Endothelial cell (in vitro differentiated cells): ENCODE measurements at regions not wholly inside any gene's neighbourhood (a gene's known extent, or its start where the extent isn't known, plus 50 kb on each side); places are given as distances from the start of the nearest gene placed in this dataset.

ENCODE experiments used
- DNase-seq: peaks from one replicate; pipeline ENCODE4 v3.0.0; 2021; ENCODE audit warnings: low spot score
- H3K27ac Mint-ChIP-seq: one replicate; pipeline ENCODE4 v1.8.0; 2021; ENCODE audit warnings: mixed read lengths, inconsistent platforms; ENCODE audit not compliant: unreplicated experiment
- H3K27me3 Mint-ChIP-seq: one replicate; pipeline ENCODE4 v1.8.0; 2021; ENCODE audit warnings: mild to moderate bottlenecking, moderate library complexity, mixed read lengths, inconsistent platforms; ENCODE audit not compliant: unreplicated experiment
- H3K36me3 Mint-ChIP-seq: one replicate; pipeline ENCODE4 v1.8.0; 2021; ENCODE audit warnings: mild to moderate bottlenecking, low read depth, mixed read lengths, inconsistent platforms; ENCODE audit not compliant: unreplicated experiment
- H3K4me1 Mint-ChIP-seq: one replicate; pipeline ENCODE4 v1.8.0; 2021; ENCODE audit warnings: mild to moderate bottlenecking, mixed read lengths, inconsistent platforms; ENCODE audit not compliant: unreplicated experiment
- H3K4me3 Mint-ChIP-seq: one replicate; pipeline ENCODE4 v1.8.0; 2021; ENCODE audit warnings: mild to moderate bottlenecking, mixed read lengths, inconsistent platforms; ENCODE audit not compliant: unreplicated experiment
- H3K9me3 Mint-ChIP-seq: one replicate; pipeline ENCODE4 v1.8.0; 2021; ENCODE audit warnings: mixed read lengths, inconsistent platforms; ENCODE audit not compliant: unreplicated experiment
- TF ChIP-seq, protein P1 (sequence below): fragments of 200-600 bp; sonication (generic); IDR thresholded peaks from one replicate; pipeline ENCODE4 v1.5.0; 2021; ENCODE audit warnings: antibody characterized with exemption; ENCODE audit not compliant: unreplicated experiment

DNA sequence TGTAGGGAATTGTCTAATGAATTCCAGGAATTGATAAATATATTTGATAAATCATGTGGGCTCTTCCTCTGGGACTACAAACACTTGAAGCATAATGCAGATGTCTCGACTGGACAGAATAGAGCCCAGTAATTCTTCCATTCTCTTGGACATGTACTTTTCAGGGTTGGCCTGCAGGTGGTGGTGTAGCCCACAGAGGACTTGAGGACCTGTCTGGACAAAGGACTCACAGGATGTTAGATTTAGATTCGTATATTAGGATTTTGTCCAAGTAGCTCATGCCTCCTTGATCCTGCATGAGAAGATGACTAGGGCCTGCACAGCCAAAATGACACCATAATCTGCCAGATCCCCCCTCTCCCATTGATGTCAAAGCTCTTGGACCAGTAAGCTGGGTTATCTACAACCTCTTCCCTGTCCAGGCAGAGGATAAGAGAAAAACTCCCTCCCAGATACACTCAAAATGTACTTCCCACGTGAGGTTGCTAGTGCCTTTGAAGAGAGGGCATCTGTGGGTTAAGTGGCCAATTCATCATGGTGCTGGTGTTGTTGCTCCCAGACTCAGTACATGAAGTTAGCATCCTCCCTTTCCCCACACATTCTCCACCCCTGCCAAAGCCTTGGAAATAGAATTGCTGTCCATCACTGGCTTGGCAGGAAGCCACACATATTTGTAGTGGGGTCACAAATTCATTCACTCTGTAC lies 88.6 kb upstream of the ZNF280D start:
- peak; percentile 58 for DNase-seq
- no peaks in the 10 kb centered on the region for H3K36me3 Mint-ChIP-seq
- H3K27me3 Mint-ChIP-seq: peaks cover 2% of the 10 kb centered on the region
- H3K27ac Mint-ChIP-seq: no peak overlapping the region
- H3K4me1 Mint-ChIP-seq: no peaks in the 10 kb centered on the region
- H3K4me3 Mint-ChIP-seq: no peak overlapping the region
- no peaks in the 10 kb centered on the region for H3K9me3 Mint-ChIP-seq
- TF ChIP-seq, protein P1, sequence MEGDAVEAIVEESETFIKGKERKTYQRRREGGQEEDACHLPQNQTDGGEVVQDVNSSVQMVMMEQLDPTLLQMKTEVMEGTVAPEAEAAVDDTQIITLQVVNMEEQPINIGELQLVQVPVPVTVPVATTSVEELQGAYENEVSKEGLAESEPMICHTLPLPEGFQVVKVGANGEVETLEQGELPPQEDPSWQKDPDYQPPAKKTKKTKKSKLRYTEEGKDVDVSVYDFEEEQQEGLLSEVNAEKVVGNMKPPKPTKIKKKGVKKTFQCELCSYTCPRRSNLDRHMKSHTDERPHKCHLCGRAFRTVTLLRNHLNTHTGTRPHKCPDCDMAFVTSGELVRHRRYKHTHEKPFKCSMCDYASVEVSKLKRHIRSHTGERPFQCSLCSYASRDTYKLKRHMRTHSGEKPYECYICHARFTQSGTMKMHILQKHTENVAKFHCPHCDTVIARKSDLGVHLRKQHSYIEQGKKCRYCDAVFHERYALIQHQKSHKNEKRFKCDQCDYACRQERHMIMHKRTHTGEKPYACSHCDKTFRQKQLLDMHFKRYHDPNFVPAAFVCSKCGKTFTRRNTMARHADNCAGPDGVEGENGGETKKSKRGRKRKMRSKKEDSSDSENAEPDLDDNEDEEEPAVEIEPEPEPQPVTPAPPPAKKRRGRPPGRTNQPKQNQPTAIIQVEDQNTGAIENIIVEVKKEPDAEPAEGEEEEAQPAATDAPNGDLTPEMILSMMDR: peak; percentile 58

DNA sequence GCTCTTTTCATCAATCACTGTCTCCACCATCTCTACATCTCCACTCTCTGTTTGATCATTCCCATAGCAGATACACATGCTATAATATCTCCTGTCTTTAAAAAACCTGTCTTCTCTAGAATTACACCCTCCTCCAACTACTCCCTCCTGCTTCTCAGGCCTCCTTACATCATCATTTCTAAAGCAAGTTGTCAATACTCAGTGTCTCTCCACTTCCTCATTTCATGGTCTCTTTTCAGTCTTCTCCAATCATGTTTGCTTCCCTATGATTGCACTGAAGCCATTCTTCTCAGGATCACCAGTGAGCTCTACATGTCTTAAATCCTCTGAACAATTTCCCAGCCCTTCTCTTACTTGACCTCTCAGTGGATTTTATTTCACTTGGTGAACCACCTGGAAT lies 87.0 kb upstream of the ZNF280D start:
- Mint-ChIP-seq H3K4me3 (no peak overlapping the region), H3K27me3 (peaks cover 2% of the 10 kb centered on the region), H3K9me3 (no peaks in the 10 kb centered on the region), H3K27ac (no peak overlapping the region), H3K4me1 (no peaks in the 10 kb centered on the region), H3K36me3 (no peaks in the 10 kb centered on the region)
- TF ChIP-seq, protein P1: no peak
- DNase-seq: no peak

DNA sequence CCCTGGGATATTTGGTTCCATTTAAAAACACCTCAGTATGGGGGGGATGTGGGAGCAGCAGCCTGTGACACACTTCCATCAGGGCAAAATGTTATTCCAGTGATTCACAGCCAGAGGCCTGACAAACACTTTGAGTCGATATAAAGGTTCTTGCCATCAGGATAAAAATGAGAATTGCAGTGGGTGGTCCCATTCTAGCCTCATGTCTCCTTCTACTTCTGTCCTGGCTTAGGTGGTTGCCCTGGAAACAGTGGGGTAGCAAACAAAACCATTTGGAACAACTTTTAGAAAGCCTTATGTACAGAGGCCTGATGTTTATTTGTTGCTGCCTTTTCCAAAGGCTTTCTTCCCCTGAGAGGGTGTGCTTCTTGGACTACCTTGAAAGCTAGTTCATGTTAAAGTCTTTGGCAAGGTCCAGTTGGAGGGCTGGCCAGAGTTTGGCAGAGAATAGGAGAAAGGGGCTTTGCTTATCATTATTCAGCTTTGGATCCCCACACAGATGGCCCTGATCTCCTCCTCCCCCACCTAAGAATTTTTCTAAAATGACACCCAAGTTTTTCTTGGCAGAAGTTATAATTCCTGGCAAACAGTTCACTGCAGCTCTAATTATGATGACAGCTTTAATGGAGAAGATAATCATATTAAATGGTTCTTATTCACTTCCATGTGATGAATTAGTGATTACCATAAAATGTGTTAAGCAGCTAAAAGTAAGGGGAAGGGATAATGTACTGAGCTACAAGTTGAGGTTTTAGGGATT lies 84.2 kb upstream of the ZNF280D start:
- peaks cover 3% of the 10 kb centered on the region for H3K27me3 Mint-ChIP-seq
- no peaks in the 10 kb centered on the region for H3K4me1 Mint-ChIP-seq
- no peak for DNase-seq
- H3K27ac Mint-ChIP-seq: no peak overlapping the region
- TF ChIP-seq, protein P1: no peak
- no peaks in the 10 kb centered on the region for H3K36me3 Mint-ChIP-seq
- no peaks in the 10 kb centered on the region for H3K9me3 Mint-ChIP-seq
- H3K4me3 Mint-ChIP-seq: no peak overlapping the region

DNA sequence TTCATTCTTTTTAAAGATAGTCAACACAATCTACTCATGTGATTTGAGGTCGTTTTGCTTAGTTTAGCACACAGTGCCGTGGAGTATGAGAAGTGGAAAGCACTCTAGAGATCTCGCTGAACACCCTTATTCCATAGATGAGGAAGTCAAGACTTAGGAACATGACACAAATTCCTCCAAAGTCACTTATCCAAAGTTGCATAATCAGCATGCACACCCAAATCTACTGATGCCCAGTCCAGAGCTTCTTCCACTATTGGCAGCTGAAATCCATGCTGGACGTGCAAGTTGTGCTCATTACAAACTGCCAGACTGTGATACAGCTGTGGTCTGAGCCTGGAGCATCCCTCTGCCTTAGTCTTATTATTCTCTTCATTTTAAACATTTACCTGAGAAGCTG lies 83.5 kb upstream of the ZNF280D start:
- H3K36me3 Mint-ChIP-seq: no peaks in the 10 kb centered on the region

More for the DNA sequence above, 83.5 kb upstream of the ZNF280D start:
- H3K27ac Mint-ChIP-seq: no peak overlapping the region
- no peaks in the 10 kb centered on the region for H3K9me3 Mint-ChIP-seq
- H3K4me1 Mint-ChIP-seq: no peaks in the 10 kb centered on the region
- H3K27me3 Mint-ChIP-seq: peaks cover 3% of the 10 kb centered on the region
- no peak overlapping the region for H3K4me3 Mint-ChIP-seq
- TF ChIP-seq, protein P1: no peak
- no peak for DNase-seq
